ENCODE measurements at regions not wholly inside any gene's neighbourhood (a gene's known extent, or its start where the extent isn't known, plus 50 kb on each side); places are given as distances from the start of the nearest gene placed in this dataset.

- no peak for DNase-seq (ENCODE audit: low spot score in 2 of 2)
- 59 to 65% methylated on average over 3 of the region's 3 CpGs for WGBS, 2 donors
- Histone ChIP-seq H3K4me3 (no peak overlapping the region), H3K9me3 (no peaks in the 10 kb centered on the region), H3K4me1 (no peaks in the 10 kb centered on the region), H3K27ac (no peak overlapping the region), H3K27me3 (no peaks in the 10 kb centered on the region), H3K36me3 (no peaks in the 10 kb centered on the region)
- TF ChIP-seq POLR2A (IDR thresholded peaks at IDR 0.05) (no peak), CTCF (IDR thresholded peaks at IDR 0.05) (no peak), EP300 (IDR thresholded peaks at IDR 0.05) (no peak)
Observed at GRCh38 chr7:88386665-88387156, 80.0 kb upstream of the STEAP4 start.

- no peaks in the 10 kb centered on the region for H3K27me3 ChIP-seq
- 41 to 61% methylated on average over 1 of the region's 1 CpG for WGBS, 2 donors
- H3K36me3 ChIP-seq, result no peaks in the 10 kb centered on the region
- no peak overlapping the region for H3K4me3 ChIP-seq
- H3K27ac ChIP-seq, result no peak overlapping the region
- TF ChIP-seq CTCF (IDR thresholded peaks at IDR 0.05) (no peak), EP300 (IDR thresholded peaks at IDR 0.05) (no peak)
- H3K9me3 ChIP-seq, result peaks cover 0 to 13% (median 0%) of the 10 kb centered on the region in 4 donors
- no peaks in the 10 kb centered on the region for H3K4me1 ChIP-seq
- no peak for DNase-seq (ENCODE audit: low spot score in 2 of 2)
Observed at GRCh38 chr7:88377434-88377833, 70.7 kb upstream of the STEAP4 start.

- TF ChIP-seq POLR2A (IDR thresholded peaks at IDR 0.05) (no peak), CTCF (IDR thresholded peaks at IDR 0.05) (no peak), EP300 (IDR thresholded peaks at IDR 0.05) (no peak)
- H3K4me3 ChIP-seq, result no peak overlapping the region
- H3K9me3 ChIP-seq, result no peaks in the 10 kb centered on the region
- WGBS, 2 donors, result 92% methylated on average over 4 of the region's 4 CpGs
- H3K27ac ChIP-seq, result no peak overlapping the region
- no peaks in the 10 kb centered on the region for H3K36me3 ChIP-seq
- no peaks in the 10 kb centered on the region for H3K27me3 ChIP-seq
- no peak for DNase-seq (ENCODE audit: low spot score in 2 of 2)
- no peaks in the 10 kb centered on the region for H3K4me1 ChIP-seq
Observed at GRCh38 chr7:88368686-88369085, 62.0 kb upstream of the STEAP4 start.

DNA sequence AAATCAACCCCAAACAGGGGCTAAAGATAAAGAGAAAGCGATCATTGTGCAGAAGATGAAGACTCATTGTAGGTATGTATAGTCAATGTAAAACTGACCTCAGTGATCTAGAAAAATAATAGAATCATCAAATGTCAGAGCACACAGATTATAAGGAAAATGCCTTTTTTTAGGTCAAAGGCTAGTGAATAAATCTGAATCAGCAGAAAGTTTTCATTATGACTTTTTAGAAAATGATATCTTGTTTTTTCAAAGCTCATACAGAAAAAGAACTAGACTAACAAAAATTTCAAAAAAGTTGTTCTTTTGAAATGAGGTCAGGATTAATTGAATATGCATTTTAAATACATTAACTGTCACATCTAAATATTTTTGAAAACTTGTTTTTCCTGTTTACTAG is 60.2 kb upstream of the STEAP4 start:
- no peaks in the 10 kb centered on the region for H3K36me3 ChIP-seq
- H3K9me3 ChIP-seq, result no peaks in the 10 kb centered on the region
- TF ChIP-seq CTCF (IDR thresholded peaks at IDR 0.05), result no peak
- 97 to 98% methylated on average over 1 of the region's 1 CpG for WGBS, 2 donors
- H3K27me3 ChIP-seq, result no peaks in the 10 kb centered on the region
- H3K27ac ChIP-seq, result no peak overlapping the region
- no peak overlapping the region for H3K4me3 ChIP-seq
- no peak for DNase-seq (ENCODE audit: low spot score in 2 of 2)
- H3K4me1 ChIP-seq, result no peaks in the 10 kb centered on the region

DNA sequence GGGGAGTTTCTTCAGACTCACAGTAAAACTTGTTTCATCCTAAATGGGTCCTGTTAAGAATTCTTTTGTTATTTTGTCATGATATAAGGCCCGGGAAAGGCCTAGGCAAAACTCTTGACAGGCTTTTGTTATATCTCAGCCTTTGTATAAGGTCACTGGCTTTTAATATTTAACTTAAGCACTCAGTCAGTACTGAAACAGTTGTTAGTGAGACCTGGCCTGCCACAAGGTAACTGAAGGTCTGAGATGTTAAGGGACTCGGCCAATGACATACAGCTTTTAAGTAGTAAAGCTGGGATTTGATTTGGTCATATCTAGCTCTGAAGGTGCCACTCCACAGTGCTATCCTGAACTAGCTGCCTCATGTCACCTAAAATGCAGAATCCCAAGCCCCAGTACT is 57.2 kb upstream of the STEAP4 start:
- Histone ChIP-seq H3K4me1 (no peaks in the 10 kb centered on the region), H3K27me3 (no peaks in the 10 kb centered on the region), H3K9me3 (no peaks in the 10 kb centered on the region), H3K36me3 (no peaks in the 10 kb centered on the region), H3K4me3 (no peak overlapping the region), H3K27ac (no peak overlapping the region)
- WGBS, 2 donors, result 83 to 84% methylated on average over 2 of the region's 2 CpGs
- no peak for TF ChIP-seq POLR2A (IDR thresholded peaks at IDR 0.05)
- TF ChIP-seq EP300 (IDR thresholded peaks at IDR 0.05), result no peak
- TF ChIP-seq CTCF (IDR thresholded peaks at IDR 0.05), result no peak
- no peak for DNase-seq (ENCODE audit: low spot score in 2 of 2)

Measured in tibial nerve (tissue), 4 donors.